Activated naive CD4-positive, alpha-beta T cell treated with anti-CD3 and anti-CD28 coated beads, Interleukin-2, amount 50 U/mL, for 72 hours (primary cell): ENCODE measurements at regions not wholly inside any gene's neighbourhood (a gene's known extent, or its start where the extent isn't known, plus 50 kb on each side); places are given as distances from the start of the nearest gene placed in this dataset.
A peak's percentile ranks its signal among the peaks of the same experiment; 100 is the strongest.

ENCODE experiments used
- ATAC-seq, 2 donors: fragments of 150-1000 bp; cut with Tn5 transposase; 2 replicates each; pipeline ENCODE4 v1.10.0; 2021; ENCODE audit warnings: mild to moderate bottlenecking in 2 of 2, moderate library complexity in 2 of 2
- DNase-seq, 2 donors: peaks; one replicate each; pipeline ENCODE4 v3.0.0; 2021 to 2022; ENCODE audit warnings: low spot score in 2 of 2
- H3K27ac Mint-ChIP-seq, 2 donors: one replicate each; pipeline ENCODE4 v1.8.0; 2022; ENCODE audit warnings: mild to moderate bottlenecking in 2 of 2, mixed read lengths in 2 of 2
- H3K36me3 Mint-ChIP-seq, 2 donors: one replicate each; pipeline ENCODE4 v1.8.0; 2022; ENCODE audit warnings: mixed read lengths in 2 of 2
- H3K9me3 Mint-ChIP-seq, 2 donors: one replicate each; pipeline ENCODE4 v1.8.0; 2022; ENCODE audit warnings: mixed read lengths in 2 of 2

- Mint-ChIP-seq H3K9me3 (peaks cover 0 to under 1% of the 10 kb centered on the region in 2 donors), H3K27ac (no peak overlapping the region)
- ATAC-seq: no peak
Measured at GRCh38 chr2:8424997-8425900, 256.6 kb upstream of the ID2 start.

GRCh38 chr2:8426550-8426949 is 255.3 kb upstream of the ID2 start:
- ATAC-seq (no peak), DNase-seq (no peak)
- Mint-ChIP-seq H3K9me3 (peaks cover 0 to 4% of the 10 kb centered on the region in 2 donors), H3K36me3 (peaks cover 0 to 7% of the 10 kb centered on the region in 2 donors), H3K27ac (no peak overlapping the region)

More at GRCh38 chr2:8424997-8425900, 256.6 kb upstream of the ID2 start:
- H3K36me3 Mint-ChIP-seq: no peaks in the 10 kb centered on the region
- DNase-seq: no peak

- ATAC-seq (no peak), DNase-seq (no peak)
- H3K9me3 Mint-ChIP-seq: peaks cover 0 to 4% of the 10 kb centered on the region in 2 donors
- peaks cover 0 to 7% of the 10 kb centered on the region in 2 donors for H3K36me3 Mint-ChIP-seq
- no peak overlapping the region for H3K27ac Mint-ChIP-seq
Measured at GRCh38 chr2:8427211-8427610, 254.6 kb upstream of the ID2 start.

GRCh38 chr2:8430628-8431027 is 251.2 kb upstream of the ID2 start:
- no peak for DNase-seq
- ATAC-seq: no peak
- Mint-ChIP-seq H3K27ac (no peak overlapping the region), H3K36me3 (peaks cover 0 to 7% of the 10 kb centered on the region in 2 donors), H3K9me3 (peaks cover 3 to 4% of the 10 kb centered on the region in 2 donors)

- ATAC-seq: no peak
- H3K27ac Mint-ChIP-seq: no peak overlapping the region
- no peak for DNase-seq
- peaks cover 0 to 7% of the 10 kb centered on the region in 2 donors for H3K36me3 Mint-ChIP-seq
- peaks cover 3 to 4% of the 10 kb centered on the region in 2 donors for H3K9me3 Mint-ChIP-seq
Measured at GRCh38 chr2:8431446-8432125, 250.3 kb upstream of the ID2 start.

- peak in 1 of 2 donors; percentile 26 for ATAC-seq
- Mint-ChIP-seq H3K36me3 (peaks cover 0 to 7% of the 10 kb centered on the region in 2 donors), H3K27ac (peak overlapping the region in 1 of 2 donors; percentile 68), H3K9me3 (peaks cover 3 to 4% of the 10 kb centered on the region in 2 donors)
- peak in 1 of 2 donors; percentile 4 for DNase-seq
Measured at GRCh38 chr2:8432706-8433336, 249.0 kb upstream of the ID2 start.

GRCh38 chr2:8433390-8433789 is 248.5 kb upstream of the ID2 start:
- ATAC-seq: peak in 1 of 2 donors; percentile 44
- peak in 1 of 2 donors; percentile 2 for DNase-seq
- Mint-ChIP-seq H3K36me3 (peaks cover 0 to 7% of the 10 kb centered on the region in 2 donors), H3K27ac (peak overlapping the region in 1 of 2 donors; percentile 68), H3K9me3 (peaks cover 3 to 4% of the 10 kb centered on the region in 2 donors)

GRCh38 chr2:8435608-8436007 is 246.2 kb upstream of the ID2 start:
- ATAC-seq (no peak), DNase-seq (no peak)
- peaks cover under 1 to 3% of the 10 kb centered on the region in 2 donors for H3K9me3 Mint-ChIP-seq
- H3K36me3 Mint-ChIP-seq: peaks cover 4 to 7% of the 10 kb centered on the region in 2 donors
- H3K27ac Mint-ChIP-seq: no peak overlapping the region

- DNase-seq (no peak), ATAC-seq (no peak)
- Mint-ChIP-seq H3K36me3 (peaks cover 0 to 4% of the 10 kb centered on the region in 2 donors), H3K9me3 (peaks cover 0 to 3% of the 10 kb centered on the region in 2 donors), H3K27ac (no peak overlapping the region)
Measured at GRCh38 chr2:8436585-8436984, 245.3 kb upstream of the ID2 start.

- ATAC-seq: no peak
- H3K27ac Mint-ChIP-seq: no peak overlapping the region
- no peak for DNase-seq
- H3K9me3 Mint-ChIP-seq: peaks cover 0 to 3% of the 10 kb centered on the region in 2 donors
- peaks cover 0 to 4% of the 10 kb centered on the region in 2 donors for H3K36me3 Mint-ChIP-seq
Measured at GRCh38 chr2:8437228-8437948, 244.5 kb upstream of the ID2 start.

GRCh38 chr2:8437949-8438400 is 243.9 kb upstream of the ID2 start:
- no peak for ATAC-seq
- Mint-ChIP-seq H3K9me3 (no peaks in the 10 kb centered on the region), H3K27ac (no peak overlapping the region), H3K36me3 (peaks cover 0 to 4% of the 10 kb centered on the region in 2 donors)
- DNase-seq: no peak

GRCh38 chr2:8438476-8438875 is 243.4 kb upstream of the ID2 start:
- H3K27ac Mint-ChIP-seq: no peak overlapping the region
- DNase-seq: no peak
- no peaks in the 10 kb centered on the region for H3K9me3 Mint-ChIP-seq
- peaks cover 0 to 4% of the 10 kb centered on the region in 2 donors for H3K36me3 Mint-ChIP-seq
- no peak for ATAC-seq

GRCh38 chr2:8438996-8439395 is 242.9 kb upstream of the ID2 start:
- Mint-ChIP-seq H3K36me3 (peaks cover 0 to 4% of the 10 kb centered on the region in 2 donors), H3K9me3 (no peaks in the 10 kb centered on the region), H3K27ac (no peak overlapping the region)
- DNase-seq: no peak
- no peak for ATAC-seq

- no peak for ATAC-seq
- peaks cover 0 to 4% of the 10 kb centered on the region in 2 donors for H3K36me3 Mint-ChIP-seq
- H3K27ac Mint-ChIP-seq: no peak overlapping the region
- DNase-seq: no peak
- H3K9me3 Mint-ChIP-seq: no peaks in the 10 kb centered on the region
Measured at GRCh38 chr2:8440029-8440778, 241.7 kb upstream of the ID2 start.

- DNase-seq (no peak), ATAC-seq (no peak)
- Mint-ChIP-seq H3K9me3 (no peaks in the 10 kb centered on the region), H3K27ac (no peak overlapping the region), H3K36me3 (peaks cover 0 to 4% of the 10 kb centered on the region in 2 donors)
Measured at GRCh38 chr2:8441371-8441770, 240.5 kb upstream of the ID2 start.
